ENCODE measurements at regions not wholly inside any gene's neighbourhood (a gene's known extent, or its start where the extent isn't known, plus 50 kb on each side); places are given as distances from the start of the nearest gene placed in this dataset.

- Mint-ChIP-seq H3K27me3 (ENCODE audit: low read depth in 2 of 2) (peaks cover 0 to 6% of the 10 kb centered on the region in 2 donors), H3K9me3 (peaks cover 4 to 9% of the 10 kb centered on the region in 2 donors), H3K4me3 (no peak overlapping the region), H3K27ac (no peak overlapping the region), H3K4me1 (no peaks in the 10 kb centered on the region), H3K36me3 (no peaks in the 10 kb centered on the region)
- H3K9me3 ChIP-seq (ENCODE audit: control insufficient read depth, insufficient read depth, low read length): no peaks in the 10 kb centered on the region
- ATAC-seq (no peak), DNase-seq (no peak)
- no peaks in the 10 kb centered on the region for H3K36me3 ChIP-seq (ENCODE audit: control insufficient read depth, insufficient read depth, low read length)
- H3K4me1 ChIP-seq (ENCODE audit: control insufficient read depth, insufficient read depth, low read length): no peaks in the 10 kb centered on the region
- no peak overlapping the region for H3K27ac ChIP-seq (ENCODE audit: low read length)
- intact Hi-C loops (cut with micrococcal nuclease): no loop called here
- H3K27me3 ChIP-seq (ENCODE audit: control insufficient read depth, insufficient read depth, low read length): no peaks in the 10 kb centered on the region
- no peak for TF ChIP-seq CTCF (IDR thresholded peaks at IDR 0.05)
- no peak overlapping the region for H3K4me3 ChIP-seq (ENCODE audit: low read length)
- 40% methylated on average over 1 of the region's 2 CpGs for WGBS (ENCODE audit: insufficient coverage)
Observed at GRCh38 chr18:25544546-25545287, 192.8 kb upstream of the ZNF521 start.

- no peak overlapping the region for H3K4me3 Mint-ChIP-seq
Observed at GRCh38 chr18:25538175-25538922, 186.4 kb upstream of the ZNF521 start.

GRCh38 chr18:25535495-25535894, 183.5 kb upstream of the ZNF521 start:
- Mint-ChIP-seq H3K27ac (no peak overlapping the region), H3K36me3 (no peaks in the 10 kb centered on the region), H3K9me3 (peaks cover 0 to 2% of the 10 kb centered on the region in 2 donors), H3K4me1 (no peaks in the 10 kb centered on the region), H3K4me3 (no peak overlapping the region), H3K27me3 (ENCODE audit: low read depth in 2 of 2) (peaks cover 2 to 7% of the 10 kb centered on the region in 2 donors)
- Histone ChIP-seq H3K4me1 (ENCODE audit: control insufficient read depth, insufficient read depth, low read length) (no peaks in the 10 kb centered on the region), H3K4me3 (ENCODE audit: low read length) (no peak overlapping the region), H3K36me3 (ENCODE audit: control insufficient read depth, insufficient read depth, low read length) (no peaks in the 10 kb centered on the region), H3K27ac (ENCODE audit: low read length) (no peak overlapping the region), H3K9me3 (ENCODE audit: control insufficient read depth, insufficient read depth, low read length) (no peaks in the 10 kb centered on the region), H3K27me3 (ENCODE audit: control insufficient read depth, insufficient read depth, low read length) (no peaks in the 10 kb centered on the region)
- TF ChIP-seq CTCF (IDR thresholded peaks at IDR 0.05): no peak
- intact Hi-C loops (cut with micrococcal nuclease): no loop called here
- no peak for ATAC-seq
- DNase-seq: no peak
- 56% methylated on average over 1 of the region's 1 CpG for WGBS (ENCODE audit: insufficient coverage)

More at GRCh38 chr18:25538175-25538922, 186.4 kb upstream of the ZNF521 start:
- no peak overlapping the region for H3K27ac ChIP-seq (ENCODE audit: low read length)
- no peaks in the 10 kb centered on the region for H3K9me3 ChIP-seq (ENCODE audit: control insufficient read depth, insufficient read depth, low read length)
- DNase-seq: no peak
- Mint-ChIP-seq H3K4me1 (no peaks in the 10 kb centered on the region), H3K9me3 (peaks cover 0 to 2% of the 10 kb centered on the region in 2 donors), H3K27me3 (ENCODE audit: low read depth in 2 of 2) (peaks cover 0 to 2% of the 10 kb centered on the region in 2 donors), H3K36me3 (no peaks in the 10 kb centered on the region), H3K27ac (no peak overlapping the region)
- TF ChIP-seq CTCF (IDR thresholded peaks at IDR 0.05): no peak
- H3K4me3 ChIP-seq (ENCODE audit: low read length): no peak overlapping the region
- no peaks in the 10 kb centered on the region for H3K4me1 ChIP-seq (ENCODE audit: control insufficient read depth, insufficient read depth, low read length)
- intact Hi-C loops (cut with micrococcal nuclease): no loop called here
- no peak for ATAC-seq
- no peaks in the 10 kb centered on the region for H3K27me3 ChIP-seq (ENCODE audit: control insufficient read depth, insufficient read depth, low read length)
- WGBS (ENCODE audit: insufficient coverage): 88% methylated on average over 7 of the region's 7 CpGs
- H3K36me3 ChIP-seq (ENCODE audit: control insufficient read depth, insufficient read depth, low read length): no peaks in the 10 kb centered on the region

All from natural killer cell (primary cell).